ENCODE measurements at regions not wholly inside any gene's neighbourhood (a gene's known extent, or its start where the extent isn't known, plus 50 kb on each side); places are given as distances from the start of the nearest gene placed in this dataset.

DNA sequence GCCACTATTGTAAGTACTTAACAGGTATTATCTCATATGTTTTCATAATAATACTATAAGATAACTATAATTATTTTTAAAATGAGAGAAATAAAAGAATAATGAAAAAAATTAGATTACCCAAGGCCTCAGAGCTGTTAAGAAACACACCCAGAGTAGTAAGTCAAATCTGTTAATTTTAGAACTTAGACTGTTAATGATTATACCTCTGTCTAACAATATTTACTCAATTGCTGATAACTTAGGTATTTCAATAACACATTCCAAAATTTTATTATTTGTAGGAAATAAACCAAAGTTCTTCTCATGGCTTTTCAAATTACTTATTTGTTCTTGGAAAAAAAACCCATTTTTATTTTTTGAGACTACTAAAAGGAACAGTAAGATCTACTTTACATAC, 227.5 kb upstream of the KCNH7 start:
- H3K27me3 ChIP-seq (ENCODE audit: low read depth, low read length): no peaks in the 10 kb centered on the region
- H3K27ac ChIP-seq (ENCODE audit: low read length): no peak overlapping the region
- no peaks in the 10 kb centered on the region for H3K36me3 ChIP-seq (replicated peaks; ENCODE audit: low read depth, low read length)
- TF ChIP-seq, protein P1, sequence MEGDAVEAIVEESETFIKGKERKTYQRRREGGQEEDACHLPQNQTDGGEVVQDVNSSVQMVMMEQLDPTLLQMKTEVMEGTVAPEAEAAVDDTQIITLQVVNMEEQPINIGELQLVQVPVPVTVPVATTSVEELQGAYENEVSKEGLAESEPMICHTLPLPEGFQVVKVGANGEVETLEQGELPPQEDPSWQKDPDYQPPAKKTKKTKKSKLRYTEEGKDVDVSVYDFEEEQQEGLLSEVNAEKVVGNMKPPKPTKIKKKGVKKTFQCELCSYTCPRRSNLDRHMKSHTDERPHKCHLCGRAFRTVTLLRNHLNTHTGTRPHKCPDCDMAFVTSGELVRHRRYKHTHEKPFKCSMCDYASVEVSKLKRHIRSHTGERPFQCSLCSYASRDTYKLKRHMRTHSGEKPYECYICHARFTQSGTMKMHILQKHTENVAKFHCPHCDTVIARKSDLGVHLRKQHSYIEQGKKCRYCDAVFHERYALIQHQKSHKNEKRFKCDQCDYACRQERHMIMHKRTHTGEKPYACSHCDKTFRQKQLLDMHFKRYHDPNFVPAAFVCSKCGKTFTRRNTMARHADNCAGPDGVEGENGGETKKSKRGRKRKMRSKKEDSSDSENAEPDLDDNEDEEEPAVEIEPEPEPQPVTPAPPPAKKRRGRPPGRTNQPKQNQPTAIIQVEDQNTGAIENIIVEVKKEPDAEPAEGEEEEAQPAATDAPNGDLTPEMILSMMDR (IDR thresholded peaks at IDR 0.05; ENCODE audit: low read depth, low read length): no peak
- no peak for TF ChIP-seq EZH2phosphoT487 (IDR thresholded peaks at IDR 0.05; ENCODE audit: low read depth)
- no peaks in the 10 kb centered on the region for H3K9me3 ChIP-seq (ENCODE audit: insufficient read depth, low read length)
- no peaks in the 10 kb centered on the region for H3K4me1 ChIP-seq (ENCODE audit: low read length)
- no peaks in the 10 kb centered on the region for H4K20me1 ChIP-seq (ENCODE audit: insufficient read depth, low read length)
- no peak overlapping the region for H3K9ac ChIP-seq (ENCODE audit: low read length)
- H2AFZ ChIP-seq (ENCODE audit: low read depth, low read length): no peak overlapping the region
- no peaks in the 10 kb centered on the region for H3K79me2 ChIP-seq (ENCODE audit: low read length)
- no peak overlapping the region for H3K4me3 ChIP-seq (ENCODE audit: low read length)
- H3K4me2 ChIP-seq (ENCODE audit: low read length): no peak overlapping the region

DNA sequence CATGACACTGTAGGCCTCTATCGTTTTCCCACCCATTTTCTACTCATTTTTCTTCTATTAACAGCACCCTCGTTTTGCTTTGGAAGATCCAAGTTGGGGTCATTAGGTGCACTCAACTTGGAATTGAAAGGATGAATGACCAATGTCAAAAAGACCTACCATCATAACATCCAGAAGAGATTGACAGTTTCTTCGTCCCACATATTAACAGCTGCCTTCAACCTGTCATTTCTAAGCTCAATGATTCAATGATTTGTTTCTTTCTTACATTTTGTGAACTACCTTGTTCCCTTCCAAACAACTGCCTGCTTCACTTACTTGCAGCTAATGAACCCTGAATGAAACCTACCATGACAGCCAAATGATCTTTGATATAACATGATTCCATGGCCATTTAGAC, 224.0 kb upstream of the KCNH7 start:
- H3K36me3 ChIP-seq (replicated peaks; ENCODE audit: low read depth, low read length): no peaks in the 10 kb centered on the region
- H3K4me2 ChIP-seq (ENCODE audit: low read length): no peak overlapping the region
- H3K9me3 ChIP-seq (ENCODE audit: insufficient read depth, low read length): no peaks in the 10 kb centered on the region
- no peak overlapping the region for H3K27ac ChIP-seq (ENCODE audit: low read length)
- no peaks in the 10 kb centered on the region for H4K20me1 ChIP-seq (ENCODE audit: insufficient read depth, low read length)
- no peak overlapping the region for H2AFZ ChIP-seq (ENCODE audit: low read depth, low read length)
- H3K4me3 ChIP-seq (ENCODE audit: low read length): no peak overlapping the region
- H3K4me1 ChIP-seq (ENCODE audit: low read length): no peaks in the 10 kb centered on the region
- TF ChIP-seq EZH2phosphoT487 (IDR thresholded peaks at IDR 0.05; ENCODE audit: low read depth): no peak
- TF ChIP-seq, protein P1 (IDR thresholded peaks at IDR 0.05; ENCODE audit: low read depth, low read length): no peak
- H3K27me3 ChIP-seq (ENCODE audit: low read depth, low read length): no peaks in the 10 kb centered on the region
- H3K79me2 ChIP-seq (ENCODE audit: low read length): no peaks in the 10 kb centered on the region
- H3K9ac ChIP-seq (ENCODE audit: low read length): no peak overlapping the region

DNA sequence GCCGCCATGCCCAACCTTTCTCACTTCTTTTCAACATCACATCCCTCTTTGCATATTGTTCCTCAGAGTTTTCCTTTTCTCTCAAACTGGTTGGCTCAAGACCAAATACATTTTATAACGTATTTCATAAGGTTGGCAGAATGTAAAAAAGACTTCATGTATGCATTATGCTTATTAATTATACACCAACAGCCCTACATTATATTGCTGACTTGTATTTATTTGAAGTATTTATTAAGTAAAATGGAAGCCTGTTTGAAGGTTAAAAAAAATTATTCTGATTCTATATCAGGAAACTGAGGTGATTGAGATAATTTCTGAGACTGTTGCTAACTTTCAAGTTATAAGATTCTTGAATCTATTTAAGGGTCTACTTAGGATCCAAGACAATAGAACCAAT, 208.0 kb upstream of the KCNH7 start:
- Histone ChIP-seq H3K9me3 (ENCODE audit: insufficient read depth, low read length) (no peaks in the 10 kb centered on the region), H3K79me2 (ENCODE audit: low read length) (no peaks in the 10 kb centered on the region), H4K20me1 (ENCODE audit: insufficient read depth, low read length) (no peaks in the 10 kb centered on the region), H3K27ac (ENCODE audit: low read length) (no peak overlapping the region), H3K4me1 (ENCODE audit: low read length) (no peaks in the 10 kb centered on the region), H3K4me2 (ENCODE audit: low read length) (no peak overlapping the region), H3K9ac (ENCODE audit: low read length) (no peak overlapping the region), H3K4me3 (ENCODE audit: low read length) (no peak overlapping the region), H2AFZ (ENCODE audit: low read depth, low read length) (no peak overlapping the region), H3K36me3 (replicated peaks; ENCODE audit: low read depth, low read length) (no peaks in the 10 kb centered on the region), H3K27me3 (ENCODE audit: low read depth, low read length) (no peaks in the 10 kb centered on the region)
- no peak for TF ChIP-seq EZH2phosphoT487 (IDR thresholded peaks at IDR 0.05; ENCODE audit: low read depth)
- TF ChIP-seq, protein P1 (IDR thresholded peaks at IDR 0.05; ENCODE audit: low read depth, low read length): no peak

DNA sequence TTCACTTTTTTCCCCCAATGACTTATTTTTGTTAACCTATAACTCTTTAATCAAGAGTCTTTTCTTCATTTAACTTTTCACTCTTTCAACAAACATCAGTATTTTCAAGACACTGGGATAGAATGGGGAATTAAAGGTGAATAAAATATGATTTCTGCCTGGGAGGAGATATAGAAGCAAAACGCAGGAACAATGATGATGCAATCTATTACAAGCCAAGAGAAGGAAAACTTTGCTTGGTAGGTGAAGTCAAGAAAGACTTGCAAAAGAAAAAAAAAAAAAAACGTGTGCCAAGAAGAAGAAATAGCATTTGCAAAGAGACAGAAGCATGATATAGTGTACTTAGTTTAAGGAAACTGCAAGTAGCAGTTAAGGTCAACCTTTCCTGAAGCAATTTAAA, 207.3 kb upstream of the KCNH7 start:
- no peaks in the 10 kb centered on the region for H3K27me3 ChIP-seq (ENCODE audit: low read depth, low read length)
- H3K4me1 ChIP-seq (ENCODE audit: low read length): no peaks in the 10 kb centered on the region
- no peak for TF ChIP-seq EZH2phosphoT487 (IDR thresholded peaks at IDR 0.05; ENCODE audit: low read depth)
- TF ChIP-seq, protein P1 (IDR thresholded peaks at IDR 0.05; ENCODE audit: low read depth, low read length): no peak
- H3K4me2 ChIP-seq (ENCODE audit: low read length): no peak overlapping the region
- no peaks in the 10 kb centered on the region for H3K9me3 ChIP-seq (ENCODE audit: insufficient read depth, low read length)
- no peak overlapping the region for H3K9ac ChIP-seq (ENCODE audit: low read length)
- no peak overlapping the region for H3K27ac ChIP-seq (ENCODE audit: low read length)
- no peaks in the 10 kb centered on the region for H4K20me1 ChIP-seq (ENCODE audit: insufficient read depth, low read length)
- no peak overlapping the region for H3K4me3 ChIP-seq (ENCODE audit: low read length)
- no peak overlapping the region for H2AFZ ChIP-seq (ENCODE audit: low read depth, low read length)
- no peaks in the 10 kb centered on the region for H3K79me2 ChIP-seq (ENCODE audit: low read length)
- H3K36me3 ChIP-seq (replicated peaks; ENCODE audit: low read depth, low read length): no peaks in the 10 kb centered on the region

Measured in OCI-LY3 (cell line).